ENCODE measurements at regions not wholly inside any gene's neighbourhood (a gene's known extent, or its start where the extent isn't known, plus 50 kb on each side); places are given as distances from the start of the nearest gene placed in this dataset.

DNA sequence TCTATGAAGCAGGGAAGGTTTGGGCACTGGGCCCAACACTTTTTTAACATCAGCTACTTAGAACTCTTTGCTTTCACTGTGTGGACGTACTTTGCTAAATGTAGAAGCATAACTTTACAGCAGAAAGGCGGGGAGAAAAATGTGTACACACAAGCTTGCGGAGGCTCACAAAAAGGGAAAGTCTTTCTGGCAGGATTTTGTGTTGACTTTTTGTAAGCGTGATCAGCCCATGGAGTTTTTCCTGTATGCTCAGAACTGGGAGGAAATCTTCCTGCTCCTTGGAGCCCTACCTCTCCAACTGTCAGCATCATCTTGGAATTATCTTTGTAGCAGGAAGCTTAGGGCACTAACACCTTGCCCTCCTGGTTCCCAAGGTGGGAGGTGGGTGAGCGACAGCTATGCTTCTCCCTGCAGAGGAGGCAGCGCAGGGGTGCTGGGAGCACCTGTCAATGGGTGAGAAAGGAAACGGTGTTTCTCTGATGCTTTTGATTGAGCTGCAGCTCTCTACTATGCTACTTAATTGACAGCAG lies 321.9 kb downstream of the GADD45G start:
- CTCF ChIA-PET: no interaction called here

DNA sequence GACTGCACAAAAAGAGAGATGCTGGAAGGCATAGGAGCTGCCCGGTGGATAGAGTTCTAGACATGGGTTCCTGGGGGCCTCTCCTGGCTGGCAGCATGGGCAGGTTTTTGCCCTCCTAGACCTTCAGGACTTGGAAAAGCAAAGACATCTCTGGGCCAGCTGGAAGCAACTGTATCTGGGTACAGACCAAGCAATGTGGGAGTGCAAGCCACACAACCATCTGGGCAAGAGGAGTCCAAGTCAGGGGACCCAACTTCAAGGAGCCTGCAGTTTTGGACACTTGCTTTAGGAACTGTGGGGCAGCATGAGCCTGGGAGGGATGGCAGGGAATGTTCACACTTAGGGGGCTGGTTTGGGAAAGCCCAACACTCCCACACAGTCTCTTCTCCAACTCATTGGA lies 323.3 kb downstream of the GADD45G start:
- Histone ChIP-seq H3K4me2 (ENCODE audit: low read length) (no peak overlapping the region), H3K9ac (ENCODE audit: low read length) (no peak overlapping the region), H3K27me3 (ENCODE audit: insufficient read depth, low read length) (peaks cover 49% of the 10 kb centered on the region; the same call in 1 of the 2 replicates), H2AFZ (ENCODE audit: low read depth, low read length, poor library complexity, severe bottlenecking) (no peak overlapping the region), H3K27ac (ENCODE audit: low read depth, low read length) (no peak overlapping the region), H4K20me1 (ENCODE audit: insufficient read depth) (no peaks in the 10 kb centered on the region), H3K9me2 (ENCODE audit: insufficient read depth) (no peaks in the 10 kb centered on the region), H3K36me3 (ENCODE audit: control insufficient read depth in 1 of 2, insufficient read depth in 2 of 2, low read length in 2 of 2) (no peaks in the 10 kb centered on the region), H3K79me2 (ENCODE audit: insufficient read depth, low read length) (no peaks in the 10 kb centered on the region), H3K4me1 (ENCODE audit: control insufficient read depth in 1 of 2, insufficient read depth in 2 of 2, low read length in 2 of 2) (peaks cover 3 to 4% of the 10 kb centered on the region in 2 experiments; a peak in 2 of 4 replicates), H3K9me3 (ENCODE audit: control insufficient read depth in 1 of 2, insufficient read depth in 1 of 2, low read depth in 1 of 2, low read length in 2 of 2) (no peaks in the 10 kb centered on the region), H3K4me3 (replicated peaks in 1 of 2; ENCODE audit: low read depth in 1 of 2, low read length in 2 of 2) (no peak overlapping the region)
- no TSS peak for BruUV-seq (replicated peaks)
- POLR2A ChIA-PET: no interaction called here
- CTCF ChIA-PET: no interaction called here
- DNase-seq (ENCODE audit: low read depth, low spot score): no peak
- no peak for TF ChIP-seq ELF1 (IDR thresholded peaks at IDR 0.05; ENCODE audit: borderline replicate concordance, low read depth)
- no peak for TF ChIP-seq CBX3 (IDR thresholded peaks at IDR 0.05; ENCODE audit: low read depth)
- TF ChIP-seq TCF7L2 (IDR thresholded peaks at IDR 0.05; ENCODE audit: borderline replicate concordance, extremely low read depth, insufficient read depth, insufficient read length): no peak
- RAD21 ChIA-PET (ENCODE audit: low non-redundant PET in 1 of 2, low total read pairs in 2 of 2, uncharacterized antibody in 2 of 2, unreplicated experiment in 2 of 2): no interaction called here
- ATAC-seq: no peak
- intact Hi-C loops (cut with micrococcal nuclease): no loop called here

More for the DNA sequence above, 321.9 kb downstream of the GADD45G start:
- Histone ChIP-seq H3K27me3 (ENCODE audit: insufficient read depth, low read length) (peaks cover 45% of the 10 kb centered on the region; the same call in 1 of the 2 replicates), H3K79me2 (ENCODE audit: insufficient read depth, low read length) (no peaks in the 10 kb centered on the region), H3K27ac (ENCODE audit: low read depth, low read length) (no peak overlapping the region), H3K9me2 (ENCODE audit: insufficient read depth) (no peaks in the 10 kb centered on the region), H3K4me3 (replicated peaks in 1 of 2; ENCODE audit: low read depth in 1 of 2, low read length in 2 of 2) (no peak overlapping the region), H2AFZ (ENCODE audit: low read depth, low read length, poor library complexity, severe bottlenecking) (no peak overlapping the region), H4K20me1 (ENCODE audit: insufficient read depth) (no peaks in the 10 kb centered on the region), H3K9me3 (ENCODE audit: control insufficient read depth in 1 of 2, insufficient read depth in 1 of 2, low read depth in 1 of 2, low read length in 2 of 2) (no peaks in the 10 kb centered on the region), H3K9ac (ENCODE audit: low read length) (no peak overlapping the region), H3K36me3 (ENCODE audit: control insufficient read depth in 1 of 2, insufficient read depth in 2 of 2, low read length in 2 of 2) (no peaks in the 10 kb centered on the region), H3K4me1 (ENCODE audit: control insufficient read depth in 1 of 2, insufficient read depth in 2 of 2, low read length in 2 of 2) (peaks cover 3 to 4% of the 10 kb centered on the region in 2 experiments; a peak in 2 of 4 replicates), H3K4me2 (ENCODE audit: low read length) (no peak overlapping the region)
- intact Hi-C loops (cut with micrococcal nuclease): no loop called here
- TF ChIP-seq ZFX (IDR thresholded peaks at IDR 0.05) (no peak), POLR2A (IDR thresholded peaks at IDR 0.05; ENCODE audit: borderline replicate concordance, extremely low read depth, insufficient read depth, insufficient read length) (no peak), SIN3A (IDR thresholded peaks at IDR 0.05; ENCODE audit: low read depth) (no peak), CBX3 (IDR thresholded peaks at IDR 0.05; ENCODE audit: low read depth) (no peak), ZNF274 (IDR thresholded peaks at IDR 0.05; ENCODE audit: low read depth, low read length) (no peak)
- TF ChIP-seq, protein P1, sequence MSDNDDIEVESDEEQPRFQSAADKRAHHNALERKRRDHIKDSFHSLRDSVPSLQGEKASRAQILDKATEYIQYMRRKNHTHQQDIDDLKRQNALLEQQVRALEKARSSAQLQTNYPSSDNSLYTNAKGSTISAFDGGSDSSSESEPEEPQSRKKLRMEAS (IDR thresholded peaks at IDR 0.05): no peak
- ChIA-PET POLR2A (no interaction called here), RAD21 (ENCODE audit: low non-redundant PET in 1 of 2, low total read pairs in 2 of 2, uncharacterized antibody in 2 of 2, unreplicated experiment in 2 of 2) (no interaction called here)
- DNase-seq (ENCODE audit: low read depth, low spot score) (no peak), ATAC-seq (no peak)
- BruUV-seq (replicated peaks): no TSS peak
